HCT116 (cell line): ENCODE measurements at regions not wholly inside any gene's neighbourhood (a gene's known extent, or its start where the extent isn't known, plus 50 kb on each side); places are given as distances from the start of the nearest gene placed in this dataset.

Experiments
- ATAC-seq: fragments of 200-7000 bp; cut with Tn5 transposase; 2 replicates; pipeline ENCODE4 v1.9.1; 2020; ENCODE audit warnings: mild to moderate bottlenecking, moderate library complexity
- BruUV-seq: library from RNA; stranded (reverse); fragments of 400-500 nt; replicated peaks from 2 replicates; lab custom pipeline; 2021; lab: Mats Ljungman, UMichigan
- CTCF ChIA-PET: fragments of 300-600 bp; sonication (Branson Sonifier 250); formaldehyde crosslinking; loops from one replicate; lab custom pipeline; 2021; ENCODE audit warnings: antibody characterized with exemption; lab: Charles Lee
- POLR2A ChIA-PET: fragments of 300-600, 350-600 bp; sonication (Branson Sonifier 250); formaldehyde crosslinking; loops from one replicate; lab custom pipeline; 2021; ENCODE audit warnings: antibody characterized with exemption; lab: Charles Lee
- RAD21 ChIA-PET, 2 experiments: fragments of 300-600 bp; sonication (Branson Sonifier 250); formaldehyde crosslinking; loops; one replicate each; lab custom pipeline; 2023; ENCODE audit warnings: low total read pairs in 2 of 2; ENCODE audit not compliant: uncharacterized antibody in 2 of 2, unreplicated experiment in 2 of 2, low non-redundant PET in 1 of 2; lab: Charles Lee
- DNase-seq: peaks from one replicate; pipeline ENCODE4 v3.0.0-alpha.2; 2010; ENCODE audit warnings: low read depth, low spot score
- H2AFZ ChIP-seq: fragments of 200-600 bp; shearing (Covaris generic), sonication (generic); 2 replicates; pipeline ENCODE4 v1.6.1; 2017; ENCODE audit warnings: low read depth, mixed run types, mixed read lengths, antibody characterized with exemption, low read length; ENCODE audit not compliant: poor library complexity, severe bottlenecking
- H3K27ac ChIP-seq: 2 replicates; pipeline ENCODE4 v1.5.1; 2012; ENCODE audit warnings: low read depth, low read length
- H3K27me3 ChIP-seq: fragments of 200-600 bp; sonication (generic); 2 replicates; pipeline ENCODE4 v1.6.1; 2016; ENCODE audit warnings: mixed run types, low read length, mixed read lengths; ENCODE audit not compliant: insufficient read depth
- H3K36me3 ChIP-seq, 2 experiments: fragments of 200-500 bp in 1 of 2; fragments of 200-600 bp in 1 of 2; sonication (Bioruptor generic) in 1 of 2; sonication (generic) in 1 of 2; 2 replicates each; pipeline versions ENCODE4 v1.5.1 to v1.6.1; 2014 to 2016; ENCODE audit warnings: low read length in 2 of 2, inconsistent platforms in 1 of 2, mixed read lengths in 1 of 2, mixed run types in 1 of 2; ENCODE audit not compliant: insufficient read depth in 2 of 2, control insufficient read depth in 1 of 2
- H3K4me1 ChIP-seq, 2 experiments: fragments of 200-600 bp in 1 of 2; sonication (generic) in 1 of 2; 2 replicates each; pipeline versions ENCODE4 v1.5.1 to v1.6.1; 2012 to 2017; ENCODE audit warnings: low read length in 2 of 2, inconsistent platforms in 1 of 2, mild to moderate bottlenecking in 1 of 2, mixed read lengths in 1 of 2, mixed run types in 1 of 2, moderate library complexity in 1 of 2; ENCODE audit not compliant: insufficient read depth in 2 of 2, control insufficient read depth in 1 of 2
- H3K4me2 ChIP-seq: fragments of 200-600 bp; sonication (generic); 2 replicates; pipeline ENCODE4 v1.6.1; 2017; ENCODE audit warnings: mixed run types, low read length, mixed read lengths
- H3K4me3 ChIP-seq, 2 experiments: fragments of 200-600 bp in 1 of 2; sonication (generic) in 1 of 2; replicated peaks in 1 of 2; 2 replicates each; pipeline ENCODE4 v1.5.1; 2011 to 2016; ENCODE audit warnings: low read length in 2 of 2, control low read depth in 1 of 2, low read depth in 1 of 2, mild to moderate bottlenecking in 1 of 2, mixed read lengths in 1 of 2, mixed run types in 1 of 2
- H3K79me2 ChIP-seq: fragments of 200-600 bp; sonication (generic); 2 replicates; pipeline ENCODE4 v1.6.1; 2017; ENCODE audit warnings: mild to moderate bottlenecking, mixed run types, low read length, moderate library complexity, mixed read lengths; ENCODE audit not compliant: insufficient read depth
- H3K9ac ChIP-seq: fragments of 200-600 bp; sonication (generic); 2 replicates; pipeline ENCODE4 v1.6.1; 2016; ENCODE audit warnings: low read length, mixed read lengths
- H3K9me2 ChIP-seq: fragments of 200-600 bp; sonication (generic), shearing (Covaris generic); 2 replicates; pipeline ENCODE4 v1.6.1; 2017; ENCODE audit warnings: mixed run types, mild to moderate bottlenecking, moderate library complexity; ENCODE audit not compliant: insufficient read depth
- H3K9me3 ChIP-seq, 2 experiments: fragments of 200-500 bp in 1 of 2; fragments of 200-600 bp in 1 of 2; sonication (Bioruptor generic) in 1 of 2; sonication (generic) in 1 of 2; 2 replicates each; pipeline ENCODE4 v1.6.1; 2014 to 2017; ENCODE audit warnings: low read length in 2 of 2, mixed read lengths in 2 of 2, inconsistent platforms in 1 of 2, low read depth in 1 of 2, mild to moderate bottlenecking in 1 of 2, mixed run types in 1 of 2, moderate library complexity in 1 of 2; ENCODE audit not compliant: control insufficient read depth in 1 of 2, insufficient read depth in 1 of 2
- H4K20me1 ChIP-seq: fragments of 200-600 bp; sonication (generic), shearing (Covaris generic); 2 replicates; pipeline ENCODE4 v1.6.1; 2017; ENCODE audit warnings: mixed run types, mild to moderate bottlenecking, moderate library complexity; ENCODE audit not compliant: insufficient read depth
- ATF3 ChIP-seq: IDR thresholded peaks from 2 replicates; pipeline ENCODE4 v1.6.1; 2012
- CBX3 ChIP-seq: IDR thresholded peaks from 2 replicates; pipeline ENCODE4 v1.6.1; 2012; ENCODE audit warnings: low read depth
- CEBPB ChIP-seq: IDR thresholded peaks from 2 replicates; pipeline ENCODE4 v1.6.1; 2012; ENCODE audit warnings: low read depth
- CTCF ChIP-seq, 3 experiments: fragments of 200-600 bp in 1 of 3; sonication (generic) in 1 of 3; IDR thresholded peaks in 2 of 3; conservative IDR thresholded peaks in 1 of 3; 2 replicates each; pipeline ENCODE4 v1.5.1; 2012 to 2017; ENCODE audit warnings: low read depth in 2 of 3, low read length in 2 of 3, antibody characterized with exemption in 1 of 3, borderline replicate concordance in 1 of 3, control low read depth in 1 of 3, mild to moderate bottlenecking in 1 of 3, mixed read lengths in 1 of 3, mixed run types in 1 of 3, moderate library complexity in 1 of 3; ENCODE audit not compliant: insufficient read depth in 1 of 3
- ELF1 ChIP-seq: IDR thresholded peaks from 2 replicates; pipeline ENCODE4 v1.6.1; 2012; ENCODE audit warnings: low read depth, borderline replicate concordance
- EZH2 ChIP-seq: fragments of 200-600 bp; sonication (generic); IDR thresholded peaks from 2 replicates; pipeline ENCODE4 v1.6.1; 2017; ENCODE audit warnings: antibody characterized with exemption, mixed run types
- EZH2phosphoT487 ChIP-seq: fragments of 200-600 bp; IDR thresholded peaks from 2 replicates; pipeline ENCODE4 v1.6.1; 2018; ENCODE audit warnings: antibody characterized with exemption, borderline replicate concordance
- FOSL1 ChIP-seq: IDR thresholded peaks from 2 replicates; pipeline ENCODE4 v1.6.1; 2012; ENCODE audit warnings: low read depth
- JUND ChIP-seq: IDR thresholded peaks from 2 replicates; pipeline ENCODE4 v1.6.1; 2012
- MAX ChIP-seq: IDR thresholded peaks from 2 replicates; pipeline ENCODE4 v1.6.1; 2012
- POLR2A ChIP-seq: IDR thresholded peaks from 2 replicates; pipeline ENCODE4 v1.7.0; 2011; ENCODE audit warnings: borderline replicate concordance; ENCODE audit not compliant: insufficient read depth, insufficient read length; ENCODE audit errors: extremely low read depth
- POLR2AphosphoS5 ChIP-seq: IDR thresholded peaks from 2 replicates; pipeline ENCODE4 v1.6.1; 2011; ENCODE audit warnings: mild to moderate bottlenecking, low read depth, low read length, moderate library complexity
- RAD21 ChIP-seq: IDR thresholded peaks from 2 replicates; pipeline ENCODE4 v1.6.1; 2012; ENCODE audit warnings: low read depth, mild to moderate bottlenecking
- SIN3A ChIP-seq: IDR thresholded peaks from 2 replicates; pipeline ENCODE4 v1.6.1; 2012; ENCODE audit warnings: low read depth
- SP1 ChIP-seq: IDR thresholded peaks from 2 replicates; pipeline ENCODE4 v1.6.1; 2012; ENCODE audit warnings: low read depth
- TCF7L2 ChIP-seq: IDR thresholded peaks from 2 replicates; pipeline ENCODE4 v1.7.0; 2011; ENCODE audit warnings: borderline replicate concordance, inconsistent platforms; ENCODE audit not compliant: insufficient read depth, insufficient read length; ENCODE audit errors: extremely low read depth
- YY1 ChIP-seq: IDR thresholded peaks from 2 replicates; pipeline ENCODE4 v1.6.1; 2011; ENCODE audit warnings: low read length, low read depth, moderate library complexity, mild to moderate bottlenecking; ENCODE audit not compliant: insufficient replicate concordance; ENCODE audit errors: extremely low read depth
- ZBTB33 ChIP-seq: IDR thresholded peaks from 2 replicates; pipeline ENCODE4 v1.6.1; 2011; ENCODE audit warnings: mild to moderate bottlenecking, low read length, moderate library complexity; ENCODE audit not compliant: insufficient replicate concordance; ENCODE audit errors: extremely low read depth
- intact Hi-C: fragments of 100-400 bp; cut with micrococcal nuclease; formaldehyde crosslinking; loops from 2 replicates; pipeline ENCODE4 v1.10.0; 2022

GRCh38 chr2:113834051-113834730 lies 55.7 kb upstream of the ACTR3 start:
- DNase-seq (no peak), ATAC-seq (no peak)
- H3K79me2 ChIP-seq, result no peaks in the 10 kb centered on the region
- no peaks in the 10 kb centered on the region for H3K9me3 ChIP-seq
- BruUV-seq, result no TSS peak
- H3K4me2 ChIP-seq, result no peak overlapping the region
- no peaks in the 10 kb centered on the region for H3K36me3 ChIP-seq
- POLR2A ChIA-PET, result no interaction called here
- H2AFZ ChIP-seq, result no peak overlapping the region
- H3K27ac ChIP-seq, result no peak overlapping the region
- H3K4me3 ChIP-seq, result no peak overlapping the region
- intact Hi-C loops, result no loop called here
- RAD21 ChIA-PET, result no interaction called here
- H3K27me3 ChIP-seq, result no peaks in the 10 kb centered on the region
- 0 out of 4 replicates have a peak, but pooled peaks cover 0 to 3% of the 10 kb centered on the region in 2 experiments for H3K4me1 ChIP-seq
- no peak overlapping the region for H3K9ac ChIP-seq
- no peaks in the 10 kb centered on the region for H4K20me1 ChIP-seq
- no peaks in the 10 kb centered on the region for H3K9me2 ChIP-seq
- CTCF ChIA-PET, result no interaction called here
- TF ChIP-seq JUND, result no peak
- no peak for TF ChIP-seq POLR2A
- no peak for TF ChIP-seq EZH2phosphoT487
- TF ChIP-seq ZBTB33, result no peak
- no peak for TF ChIP-seq FOSL1
- no peak for TF ChIP-seq POLR2AphosphoS5
- TF ChIP-seq EZH2, result no peak
- no peak for TF ChIP-seq ATF3
- TF ChIP-seq MAX, result no peak
- TF ChIP-seq CBX3, result no peak
- no peak for TF ChIP-seq RAD21
- no peak for TF ChIP-seq TCF7L2
- no peak for TF ChIP-seq SIN3A
- TF ChIP-seq ELF1, result no peak
- no peak for TF ChIP-seq CTCF (IDR thresholded peaks at IDR 0.05 in 2 of 3, conservative IDR thresholded peaks at IDR 0.05 in 1 of 3; ENCODE audit: borderline replicate concordance in 1 of 3, insufficient read depth in 1 of 3, low read depth in 2 of 3, low read length in 2 of 3)
- TF ChIP-seq SP1, result no peak
- TF ChIP-seq CEBPB, result no peak
- TF ChIP-seq YY1, result no peak
- TF ChIP-seq, all 23 proteins: peak for 0
